MM.1S (cell line): ENCODE measurements at regions not wholly inside any gene's neighbourhood (a gene's known extent, or its start where the extent isn't known, plus 50 kb on each side); places are given as distances from the start of the nearest gene placed in this dataset.

Experiments
- DNase-seq: peaks from one replicate; pipeline ENCODE4 v3.0.0-alpha.2; 2015
- H2AFZ ChIP-seq: fragments of 300-600 bp; sonication (generic); 2 replicates; pipeline ENCODE4 v1.6.0; 2016; ENCODE audit warnings: antibody characterized with exemption, low read length
- H3F3A ChIP-seq: fragments of 300-600 bp; sonication (generic); 2 replicates; pipeline ENCODE4 v1.6.1; 2016; ENCODE audit warnings: mild to moderate bottlenecking, antibody characterized with exemption, low read length, moderate library complexity, mixed read lengths; ENCODE audit not compliant: insufficient read depth
- H3K27ac ChIP-seq: fragments of 300-600 bp; sonication (generic); 2 replicates; pipeline ENCODE4 v1.5.1; 2016; ENCODE audit warnings: mild to moderate bottlenecking, low read length
- H3K27me3 ChIP-seq: fragments of 300-600 bp; sonication (generic); replicated peaks from 2 replicates; pipeline ENCODE4 v1.6.0; 2016; ENCODE audit warnings: low read length; ENCODE audit not compliant: insufficient read depth
- H3K36me3 ChIP-seq: fragments of 300-600 bp; sonication (generic); replicated peaks from 2 replicates; pipeline ENCODE4 v1.6.1; 2016; ENCODE audit warnings: mild to moderate bottlenecking, low read length, mixed read lengths; ENCODE audit not compliant: insufficient read depth
- H3K4me1 ChIP-seq: fragments of 300-600 bp; sonication (generic); 2 replicates; pipeline ENCODE4 v1.6.1; 2016; ENCODE audit warnings: low read length, mixed read lengths
- H3K4me2 ChIP-seq: fragments of 300-600 bp; sonication (generic); 2 replicates; pipeline ENCODE4 v1.6.0; 2016; ENCODE audit warnings: low read depth, low read length
- H3K4me3 ChIP-seq: fragments of 300-600 bp; sonication (generic); 2 replicates; pipeline ENCODE4 v1.5.1; 2016; ENCODE audit warnings: low read length, mixed read lengths
- H3K79me2 ChIP-seq: fragments of 300-600 bp; sonication (generic); 2 replicates; pipeline ENCODE4 v1.6.1; 2016; ENCODE audit warnings: mixed run types, low read length, mixed read lengths
- H3K9ac ChIP-seq: fragments of 300-600 bp; sonication (generic); 2 replicates; pipeline ENCODE4 v1.6.1; 2016; ENCODE audit warnings: low read length, mixed read lengths
- H3K9me2 ChIP-seq: fragments of 300-600 bp; sonication (generic); replicated peaks from 2 replicates; pipeline ENCODE4 v1.6.1; 2016; ENCODE audit warnings: mild to moderate bottlenecking, low read length, mixed read lengths; ENCODE audit not compliant: insufficient read depth
- H3K9me3 ChIP-seq: fragments of 300-600 bp; sonication (generic); replicated peaks from 2 replicates; pipeline ENCODE4 v1.6.1; 2016; ENCODE audit warnings: mild to moderate bottlenecking, low read length, mixed read lengths; ENCODE audit not compliant: insufficient read depth
- H4K20me1 ChIP-seq: fragments of 300-600 bp; sonication (generic); 2 replicates; pipeline ENCODE4 v1.6.1; 2016; ENCODE audit warnings: mild to moderate bottlenecking, low read length, moderate library complexity, mixed read lengths; ENCODE audit not compliant: insufficient read depth
- EZH2 ChIP-seq: fragments of 300-600 bp; sonication (generic); optimal IDR thresholded peaks from 2 replicates; pipeline ENCODE3; 2017; ENCODE audit warnings: low read depth, mild to moderate bottlenecking, antibody characterized with exemption, low read length, mixed read lengths
- EZH2phosphoT487 ChIP-seq: fragments of 300-600 bp; sonication (generic); IDR thresholded peaks from 2 replicates; pipeline ENCODE4 v1.6.1; 2018; ENCODE audit warnings: antibody characterized with exemption, low read length
- TF ChIP-seq, protein P1 (sequence below): fragments of 300-600 bp; sonication (generic); IDR thresholded peaks from 2 replicates; pipeline ENCODE4 v1.5.1; 2016; ENCODE audit warnings: antibody characterized with exemption, low read length, mixed read lengths

DNA sequence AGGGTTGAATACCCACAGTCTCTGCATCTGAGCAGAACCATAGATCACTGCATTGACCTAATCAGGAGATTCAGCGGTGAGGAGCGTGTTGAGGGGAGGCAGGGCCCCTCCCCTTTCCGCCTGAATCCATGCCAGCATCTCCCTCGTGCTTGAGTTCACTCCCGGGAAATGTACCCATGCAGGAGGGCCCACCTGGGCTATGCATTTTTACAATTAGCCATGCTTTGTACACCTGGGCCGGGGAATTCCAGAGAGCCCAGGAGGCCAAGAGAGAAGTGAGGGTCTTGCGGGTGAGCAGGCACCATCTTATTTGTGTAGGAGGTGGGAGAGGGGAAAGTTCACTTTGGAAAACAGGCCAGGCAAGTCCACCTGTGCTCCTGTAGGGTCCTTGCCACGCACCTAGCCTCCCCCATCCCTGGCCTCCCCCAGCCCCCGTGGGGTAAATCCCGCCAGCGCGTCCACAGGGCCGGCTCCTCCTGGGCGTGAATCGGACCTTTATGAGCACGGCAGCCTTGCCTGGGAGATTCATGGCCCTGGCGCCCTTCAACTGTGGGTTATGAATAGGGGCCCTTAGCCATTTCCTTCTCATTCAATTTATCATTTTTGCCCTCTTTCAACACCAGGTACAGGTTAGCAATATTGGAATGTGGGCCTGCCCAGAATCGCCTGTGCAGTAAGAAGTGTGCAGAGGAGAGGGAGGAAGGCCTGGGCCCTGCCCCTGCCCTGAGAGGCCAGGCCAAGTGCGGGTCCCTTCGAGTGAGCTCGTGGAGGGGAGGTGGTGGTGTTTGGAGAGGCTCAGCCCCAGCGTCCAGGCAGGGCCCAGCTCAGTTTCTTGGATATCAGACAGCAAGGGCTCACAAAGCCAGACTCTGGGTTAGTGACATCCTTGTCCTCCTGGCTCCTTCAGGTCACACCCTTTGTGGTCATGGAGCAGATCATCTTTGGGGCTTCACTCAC, 84.4 kb upstream of the ACTRT2 start:
- TF ChIP-seq EZH2, result no peak
- TF ChIP-seq, protein P1, sequence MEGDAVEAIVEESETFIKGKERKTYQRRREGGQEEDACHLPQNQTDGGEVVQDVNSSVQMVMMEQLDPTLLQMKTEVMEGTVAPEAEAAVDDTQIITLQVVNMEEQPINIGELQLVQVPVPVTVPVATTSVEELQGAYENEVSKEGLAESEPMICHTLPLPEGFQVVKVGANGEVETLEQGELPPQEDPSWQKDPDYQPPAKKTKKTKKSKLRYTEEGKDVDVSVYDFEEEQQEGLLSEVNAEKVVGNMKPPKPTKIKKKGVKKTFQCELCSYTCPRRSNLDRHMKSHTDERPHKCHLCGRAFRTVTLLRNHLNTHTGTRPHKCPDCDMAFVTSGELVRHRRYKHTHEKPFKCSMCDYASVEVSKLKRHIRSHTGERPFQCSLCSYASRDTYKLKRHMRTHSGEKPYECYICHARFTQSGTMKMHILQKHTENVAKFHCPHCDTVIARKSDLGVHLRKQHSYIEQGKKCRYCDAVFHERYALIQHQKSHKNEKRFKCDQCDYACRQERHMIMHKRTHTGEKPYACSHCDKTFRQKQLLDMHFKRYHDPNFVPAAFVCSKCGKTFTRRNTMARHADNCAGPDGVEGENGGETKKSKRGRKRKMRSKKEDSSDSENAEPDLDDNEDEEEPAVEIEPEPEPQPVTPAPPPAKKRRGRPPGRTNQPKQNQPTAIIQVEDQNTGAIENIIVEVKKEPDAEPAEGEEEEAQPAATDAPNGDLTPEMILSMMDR, result no peak
- no peak for TF ChIP-seq EZH2phosphoT487
- no peaks in the 10 kb centered on the region for H3K4me1 ChIP-seq
- no peak overlapping the region for H3K4me2 ChIP-seq
- H3K9ac ChIP-seq, result no peak overlapping the region
- H3K27ac ChIP-seq, result no peak overlapping the region
- no peak for DNase-seq
- no peaks in the 10 kb centered on the region for H3F3A ChIP-seq
- H4K20me1 ChIP-seq, result no peaks in the 10 kb centered on the region
- H3K79me2 ChIP-seq, result no peaks in the 10 kb centered on the region
- no peaks in the 10 kb centered on the region for H3K9me2 ChIP-seq
- peaks cover 73% of the 10 kb centered on the region for H3K27me3 ChIP-seq
- H2AFZ ChIP-seq, result no peak overlapping the region
- no peak overlapping the region for H3K4me3 ChIP-seq
- H3K9me3 ChIP-seq, result no peaks in the 10 kb centered on the region
- no peaks in the 10 kb centered on the region for H3K36me3 ChIP-seq

- Histone ChIP-seq H3K79me2 (no peaks in the 10 kb centered on the region), H3K4me1 (no peaks in the 10 kb centered on the region), H3K9ac (no peak overlapping the region), H3F3A (no peaks in the 10 kb centered on the region), H3K4me3 (no peak overlapping the region), H3K27ac (no peak overlapping the region), H3K36me3 (no peaks in the 10 kb centered on the region), H4K20me1 (no peaks in the 10 kb centered on the region), H3K9me3 (no peaks in the 10 kb centered on the region), H3K9me2 (no peaks in the 10 kb centered on the region), H2AFZ (no peak overlapping the region), H3K4me2 (no peak overlapping the region), H3K27me3 (peaks cover 68% of the 10 kb centered on the region)
- TF ChIP-seq, protein P1, result no peak
- TF ChIP-seq EZH2 (no peak), EZH2phosphoT487 (no peak)
- no peak for DNase-seq
Observed at GRCh38 chr1:2937805-2938204, 83.5 kb upstream of the ACTRT2 start.

- no peak for DNase-seq
Observed at GRCh38 chr1:2939041-2939552, 82.2 kb upstream of the ACTRT2 start.

More at GRCh38 chr1:2939041-2939552, 82.2 kb upstream of the ACTRT2 start:
- Histone ChIP-seq H3K4me3 (no peak overlapping the region), H3K4me1 (no peaks in the 10 kb centered on the region), H3K9ac (no peak overlapping the region), H3K27ac (no peak overlapping the region), H3K9me3 (no peaks in the 10 kb centered on the region), H3K27me3 (peaks cover 67% of the 10 kb centered on the region), H3F3A (no peaks in the 10 kb centered on the region), H3K4me2 (no peak overlapping the region), H3K79me2 (no peaks in the 10 kb centered on the region), H2AFZ (no peak overlapping the region), H3K36me3 (no peaks in the 10 kb centered on the region), H4K20me1 (no peaks in the 10 kb centered on the region), H3K9me2 (no peaks in the 10 kb centered on the region)
- TF ChIP-seq, protein P1, result no peak
- TF ChIP-seq EZH2phosphoT487, result no peak
- no peak for TF ChIP-seq EZH2
